ENCODE measurements at regions not wholly inside any gene's neighbourhood (a gene's known extent, or its start where the extent isn't known, plus 50 kb on each side); places are given as distances from the start of the nearest gene placed in this dataset.

- DNase-seq (ENCODE audit: low read depth), result no peak
- H3K4me3 ChIP-seq (ENCODE audit: low read depth, low read length), result no peak overlapping the region
- TF ChIP-seq CTCF (conservative IDR thresholded peaks at IDR 0.05; ENCODE audit: low read depth, low read length), result no peak
These were observed 481.0 kb downstream of the TNS1 start for GRCh38 chr2:217521820-217522219.

- no peak for TF ChIP-seq CTCF (conservative IDR thresholded peaks at IDR 0.05; ENCODE audit: low read depth, low read length)
- DNase-seq (ENCODE audit: low read depth), result no peak
- H3K4me3 ChIP-seq (ENCODE audit: low read depth, low read length), result no peak overlapping the region
These were observed 482.3 kb downstream of the TNS1 start for GRCh38 chr2:217520356-217521010.

GRCh38 chr2:217517402-217517801 is 485.4 kb downstream of the TNS1 start:
- no peak for TF ChIP-seq CTCF (conservative IDR thresholded peaks at IDR 0.05; ENCODE audit: low read depth, low read length)
- no peak overlapping the region for H3K4me3 ChIP-seq (ENCODE audit: low read depth, low read length)
- DNase-seq (ENCODE audit: low read depth), result no peak

- H3K4me3 ChIP-seq (ENCODE audit: low read depth, low read length), result no peak overlapping the region
- DNase-seq (ENCODE audit: low read depth), result no peak
- no peak for TF ChIP-seq CTCF (conservative IDR thresholded peaks at IDR 0.05; ENCODE audit: low read depth, low read length)
These were observed 487.0 kb downstream of the TNS1 start for GRCh38 chr2:217515615-217516309.

GRCh38 chr2:217513258-217513657 is 489.5 kb downstream of the TNS1 start:
- no peak for TF ChIP-seq CTCF (conservative IDR thresholded peaks at IDR 0.05; ENCODE audit: low read depth, low read length)
- H3K4me3 ChIP-seq (ENCODE audit: low read depth, low read length), result no peak overlapping the region
- DNase-seq (ENCODE audit: low read depth), result no peak

GRCh38 chr2:217512728-217513127 is 490.1 kb downstream of the TNS1 start:
- no peak for DNase-seq (ENCODE audit: low read depth)
- TF ChIP-seq CTCF (conservative IDR thresholded peaks at IDR 0.05; ENCODE audit: low read depth, low read length), result no peak
- H3K4me3 ChIP-seq (ENCODE audit: low read depth, low read length), result no peak overlapping the region

GRCh38 chr2:217512259-217512658 is 490.5 kb downstream of the TNS1 start:
- no peak for DNase-seq (ENCODE audit: low read depth)
- no peak for TF ChIP-seq CTCF (conservative IDR thresholded peaks at IDR 0.05; ENCODE audit: low read depth, low read length)
- no peak overlapping the region for H3K4me3 ChIP-seq (ENCODE audit: low read depth, low read length)

Data from epithelial cell of proximal tubule (primary cell).